Tibial nerve (tissue), 4 donors: ENCODE measurements at regions not wholly inside any gene's neighbourhood (a gene's known extent, or its start where the extent isn't known, plus 50 kb on each side); places are given as distances from the start of the nearest gene placed in this dataset.
"Not testable (repeated sequence)": the region's sequence is repeated elsewhere in the genome, so short reads cannot be mapped to it uniquely, and the experiment has no call there.

Experiments
- DNase-seq, 2 donors: peaks; one replicate each; pipeline ENCODE4 v3.0.0-alpha.2; 2019; ENCODE audit warnings: low spot score in 2 of 2
- H3K27ac ChIP-seq, 4 donors: fragments of 200-600 bp; sonication (generic) in 3 of 4; one replicate each; pipeline ENCODE4 v1.5.1; 2017 to 2019; ENCODE audit warnings: mild to moderate bottlenecking in 1 of 4
- H3K27me3 ChIP-seq, 2 donors: fragments of 200-600 bp; sonication (generic) in 1 of 2; one replicate each; pipeline versions ENCODE4 v1.5.1 to v1.6.0; 2017 to 2019
- H3K36me3 ChIP-seq, 3 donors: fragments of 200-600 bp; sonication (generic); one replicate each; pipeline ENCODE4 v1.5.1; 2018 to 2019
- H3K4me1 ChIP-seq, 4 donors: fragments of 200-600 bp; sonication (generic) in 3 of 4; one replicate each; pipeline ENCODE4 v1.5.1; 2017 to 2019
- H3K4me3 ChIP-seq, 4 donors: fragments of 200-600 bp; sonication (generic) in 3 of 4; one replicate each; pipeline ENCODE4 v1.5.1; 2017 to 2019; ENCODE audit warnings: mild to moderate bottlenecking in 1 of 4, moderate library complexity in 1 of 4
- H3K9me3 ChIP-seq, 4 donors: fragments of 200-600 bp; sonication (generic) in 3 of 4; one replicate each; pipeline ENCODE4 v1.5.1; 2017 to 2019
- EP300 ChIP-seq, 2 donors: sonication (generic); formaldehyde crosslinking; IDR thresholded peaks; one replicate each; pipeline ENCODE4 v1.6.1; 2017; ENCODE audit warnings: antibody characterized with exemption in 2 of 2, mild to moderate bottlenecking in 1 of 2
- POLR2A ChIP-seq, 2 donors: fragments of 450-650 bp; IDR thresholded peaks; one replicate each; pipeline ENCODE4 v1.6.1; 2017; ENCODE audit warnings: antibody characterized with exemption in 2 of 2, mild to moderate bottlenecking in 2 of 2, moderate library complexity in 2 of 2
- WGBS, 2 donors: methylation state at CpG; one replicate each; pipeline ENCODE4 v1.1.5; 2018; 5-methylcytosine and 5-hydroxymethylcytosine counted together
- TF ChIP-seq, protein P1 (sequence below), 5 experiments: fragments of 200-600 bp in 3 of 5; fragments of 450-650 bp in 2 of 5; sonication (generic) in 3 of 5; IDR thresholded peaks; one replicate each; pipeline ENCODE4 v1.5.1; 2016 to 2019; ENCODE audit warnings: antibody characterized with exemption in 5 of 5, mild to moderate bottlenecking in 3 of 5, moderate library complexity in 2 of 5

DNA sequence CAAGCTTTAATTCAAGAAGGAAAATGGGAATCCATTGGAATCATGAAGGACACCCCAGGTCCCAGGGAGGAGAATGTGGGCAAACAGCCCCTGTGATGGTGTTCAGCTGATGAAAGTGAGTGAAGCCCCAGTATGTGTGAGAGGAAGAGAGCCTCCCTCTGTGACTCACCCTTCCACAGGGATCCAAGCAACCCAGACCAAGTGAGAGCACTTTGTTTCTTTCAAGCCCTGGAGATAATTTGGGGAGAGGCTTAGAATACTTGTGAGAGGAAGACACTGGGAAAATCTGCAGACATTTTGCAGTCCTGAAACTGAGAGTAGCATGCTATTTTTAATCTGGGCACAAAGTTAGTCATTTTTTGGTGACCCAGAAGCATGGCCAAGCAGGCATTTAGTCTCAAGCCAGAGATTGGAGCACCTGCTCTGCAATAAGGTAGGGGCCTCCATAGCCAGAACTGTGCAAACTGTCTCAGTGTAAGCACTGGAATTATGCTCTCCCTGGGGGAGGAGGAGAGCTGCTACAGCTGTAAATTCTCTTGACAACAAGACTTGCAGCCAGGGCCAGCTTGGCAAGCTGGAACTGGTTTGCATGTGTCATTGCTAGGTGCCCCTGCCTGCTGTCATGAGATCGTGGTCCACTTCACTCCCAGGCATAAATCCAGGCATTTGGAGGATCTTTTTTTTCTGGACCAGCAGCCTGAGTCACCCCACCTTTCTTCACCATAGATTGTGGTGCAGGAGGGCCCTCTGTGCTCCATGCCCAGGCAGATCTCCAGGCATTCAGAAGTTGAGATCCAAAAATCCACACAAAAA is 537.8 kb upstream of the DPPA4 start:
- no peaks in the 10 kb centered on the region for H3K4me1 ChIP-seq
- H3K27me3 ChIP-seq: no peaks in the 10 kb centered on the region
- 83 to 84% methylated on average over 1 of the region's 1 CpG for WGBS, 2 donors
- no peak for DNase-seq
- H3K9me3 ChIP-seq: no peaks in the 10 kb centered on the region
- TF ChIP-seq, protein P1, sequence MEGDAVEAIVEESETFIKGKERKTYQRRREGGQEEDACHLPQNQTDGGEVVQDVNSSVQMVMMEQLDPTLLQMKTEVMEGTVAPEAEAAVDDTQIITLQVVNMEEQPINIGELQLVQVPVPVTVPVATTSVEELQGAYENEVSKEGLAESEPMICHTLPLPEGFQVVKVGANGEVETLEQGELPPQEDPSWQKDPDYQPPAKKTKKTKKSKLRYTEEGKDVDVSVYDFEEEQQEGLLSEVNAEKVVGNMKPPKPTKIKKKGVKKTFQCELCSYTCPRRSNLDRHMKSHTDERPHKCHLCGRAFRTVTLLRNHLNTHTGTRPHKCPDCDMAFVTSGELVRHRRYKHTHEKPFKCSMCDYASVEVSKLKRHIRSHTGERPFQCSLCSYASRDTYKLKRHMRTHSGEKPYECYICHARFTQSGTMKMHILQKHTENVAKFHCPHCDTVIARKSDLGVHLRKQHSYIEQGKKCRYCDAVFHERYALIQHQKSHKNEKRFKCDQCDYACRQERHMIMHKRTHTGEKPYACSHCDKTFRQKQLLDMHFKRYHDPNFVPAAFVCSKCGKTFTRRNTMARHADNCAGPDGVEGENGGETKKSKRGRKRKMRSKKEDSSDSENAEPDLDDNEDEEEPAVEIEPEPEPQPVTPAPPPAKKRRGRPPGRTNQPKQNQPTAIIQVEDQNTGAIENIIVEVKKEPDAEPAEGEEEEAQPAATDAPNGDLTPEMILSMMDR (IDR thresholded peaks at IDR 0.05): no peak
- no peak for TF ChIP-seq POLR2A (IDR thresholded peaks at IDR 0.05)
- TF ChIP-seq EP300 (IDR thresholded peaks at IDR 0.05): no peak
- no peaks in the 10 kb centered on the region for H3K36me3 ChIP-seq
- H3K4me3 ChIP-seq: no peak overlapping the region
- H3K27ac ChIP-seq: no peak overlapping the region

DNA sequence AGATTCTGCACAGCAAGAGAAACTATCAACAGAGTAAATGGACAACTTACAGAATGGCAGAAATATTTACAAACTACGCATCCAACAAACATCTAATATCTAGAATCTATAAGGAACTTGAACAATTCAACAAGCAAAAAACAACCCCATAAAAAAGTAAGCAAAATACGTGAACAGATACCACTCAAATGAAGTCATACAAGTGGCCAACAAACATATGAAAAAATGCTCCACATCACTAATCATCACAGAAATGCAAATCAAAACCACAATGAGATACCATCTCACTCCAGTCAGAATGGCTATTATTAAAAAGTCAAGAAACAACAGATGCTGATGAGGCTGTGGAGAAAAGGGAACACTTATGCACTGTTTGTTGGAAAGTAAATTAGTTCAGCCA is 540.3 kb upstream of the DPPA4 start:
- not testable (repeated sequence) for H3K4me1 ChIP-seq, H3K27ac ChIP-seq, DNase-seq, H3K36me3 ChIP-seq, H3K27me3 ChIP-seq, H3K9me3 ChIP-seq, H3K4me3 ChIP-seq
- 87 to 88% methylated on average over 2 of the region's 2 CpGs for WGBS, 2 donors

DNA sequence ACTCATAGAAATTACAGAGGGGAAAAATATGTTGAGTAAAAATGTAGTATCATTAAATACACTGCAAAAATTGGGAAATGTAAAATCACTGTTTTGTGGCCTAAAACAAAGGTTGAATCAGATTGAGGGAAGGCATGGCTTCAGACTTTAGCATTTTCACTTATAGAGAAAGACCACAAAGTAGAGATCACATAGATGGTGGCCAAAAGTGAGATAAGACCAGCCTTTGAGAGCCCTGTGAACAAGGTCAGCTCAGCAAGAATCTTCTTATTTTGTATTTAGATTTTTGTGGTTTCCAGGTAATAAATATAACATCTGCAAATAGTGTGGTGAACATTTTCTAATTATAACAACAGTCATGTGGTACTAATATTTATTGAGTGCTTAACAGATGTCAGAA is 544.8 kb upstream of the DPPA4 start:
- no peaks in the 10 kb centered on the region for H3K36me3 ChIP-seq
- no peak for DNase-seq
- H3K4me3 ChIP-seq: no peak overlapping the region
- no peaks in the 10 kb centered on the region for H3K27me3 ChIP-seq
- peaks cover 0 to 4% (median 0%) of the 10 kb centered on the region in 4 donors for H3K9me3 ChIP-seq
- no peaks in the 10 kb centered on the region for H3K4me1 ChIP-seq
- no peak overlapping the region for H3K27ac ChIP-seq
- TF ChIP-seq, protein P1 (IDR thresholded peaks at IDR 0.05): no peak
- TF ChIP-seq POLR2A (IDR thresholded peaks at IDR 0.05): no peak

DNA sequence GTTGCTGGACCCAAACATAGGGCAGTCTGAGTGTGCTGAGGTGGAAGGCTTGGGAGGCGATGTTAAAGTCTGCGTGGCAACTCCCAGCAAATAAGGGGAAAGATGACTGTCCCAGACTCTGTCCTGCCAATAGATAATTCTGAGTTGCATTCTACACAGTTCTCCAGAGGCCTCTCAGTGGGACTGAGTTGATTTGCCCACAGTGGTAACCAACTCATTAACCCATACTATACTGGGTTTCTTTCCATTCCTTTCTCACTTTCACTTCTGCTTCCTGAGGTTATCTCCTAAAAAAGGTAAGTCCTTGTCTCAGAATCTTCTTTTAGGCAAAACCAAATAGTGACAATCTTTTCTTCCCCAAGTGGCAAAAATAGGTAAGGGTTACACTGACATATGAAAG is 549.9 kb upstream of the DPPA4 start:
- H3K27me3 ChIP-seq: no peaks in the 10 kb centered on the region
- H3K4me3 ChIP-seq: no peak overlapping the region
- TF ChIP-seq, protein P1 (IDR thresholded peaks at IDR 0.05): no peak
- TF ChIP-seq EP300 (IDR thresholded peaks at IDR 0.05) (no peak), POLR2A (IDR thresholded peaks at IDR 0.05) (no peak)
- no peaks in the 10 kb centered on the region for H3K4me1 ChIP-seq
- peaks cover 0 to 9% (median 0%) of the 10 kb centered on the region in 4 donors for H3K9me3 ChIP-seq
- WGBS, 2 donors: 90 to 94% methylated on average over 2 of the region's 2 CpGs
- H3K27ac ChIP-seq: no peak overlapping the region
- H3K36me3 ChIP-seq: no peaks in the 10 kb centered on the region
- no peak for DNase-seq

DNA sequence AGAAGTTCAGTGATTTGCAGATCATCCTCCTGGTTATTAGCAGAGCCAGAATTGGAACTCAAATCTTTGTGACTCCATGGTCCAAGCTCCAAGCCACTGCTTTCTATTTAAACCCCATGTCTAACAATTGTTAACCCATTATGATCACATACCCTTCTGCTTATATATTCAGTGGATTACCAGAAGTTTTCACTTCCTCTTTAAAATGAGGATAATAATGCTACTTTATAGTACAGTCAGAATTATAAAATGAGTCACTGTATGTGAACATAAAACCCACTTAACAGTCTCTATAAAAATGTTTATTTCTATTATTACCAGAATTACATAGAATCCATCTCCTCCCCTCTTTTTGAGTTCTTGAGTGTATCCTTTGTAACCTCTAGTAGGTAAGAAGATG is 550.7 kb upstream of the DPPA4 start:
- Histone ChIP-seq H3K9me3 (peaks cover 0 to 9% (median 0%) of the 10 kb centered on the region in 4 donors), H3K4me3 (no peak overlapping the region), H3K27ac (no peak overlapping the region), H3K4me1 (no peaks in the 10 kb centered on the region), H3K27me3 (no peaks in the 10 kb centered on the region), H3K36me3 (no peaks in the 10 kb centered on the region)
- TF ChIP-seq EP300 (IDR thresholded peaks at IDR 0.05) (no peak), POLR2A (IDR thresholded peaks at IDR 0.05) (no peak)
- TF ChIP-seq, protein P1 (IDR thresholded peaks at IDR 0.05): no peak
- DNase-seq: no peak

DNA sequence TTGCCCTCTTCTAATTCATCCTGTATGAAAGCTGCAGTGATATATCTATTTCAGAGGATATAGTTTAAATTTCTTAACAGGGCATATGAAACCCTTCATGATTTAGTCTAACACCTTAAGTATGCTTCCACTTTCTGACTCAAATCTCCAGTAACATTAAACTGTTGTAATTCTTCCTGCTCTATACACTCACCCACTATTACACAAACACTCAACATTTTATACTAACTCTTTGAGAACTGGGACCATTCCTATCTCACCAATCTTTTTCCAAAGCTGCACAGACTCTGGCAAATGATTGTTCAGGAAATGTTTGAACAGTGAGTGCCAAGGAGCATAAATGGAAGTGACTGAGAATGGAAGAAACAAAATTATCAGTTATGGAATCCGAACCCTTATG is 560.4 kb upstream of the DPPA4 start:
- H3K4me1 ChIP-seq: no peaks in the 10 kb centered on the region
- no peak overlapping the region for H3K4me3 ChIP-seq
- no peaks in the 10 kb centered on the region for H3K9me3 ChIP-seq
- no peaks in the 10 kb centered on the region for H3K36me3 ChIP-seq
- H3K27ac ChIP-seq: no peak overlapping the region
- 85 to 94% methylated on average over 1 of the region's 1 CpG for WGBS, 2 donors
- DNase-seq: no peak
- no peaks in the 10 kb centered on the region for H3K27me3 ChIP-seq
- TF ChIP-seq, protein P1 (IDR thresholded peaks at IDR 0.05): no peak
- TF ChIP-seq POLR2A (IDR thresholded peaks at IDR 0.05) (no peak), EP300 (IDR thresholded peaks at IDR 0.05) (no peak)
